GM12892 (cell line): ENCODE measurements at regions not wholly inside any gene's neighbourhood (a gene's known extent, or its start where the extent isn't known, plus 50 kb on each side); places are given as distances from the start of the nearest gene placed in this dataset.

Source experiments
- POLR2A ChIP-seq: IDR thresholded peaks from 2 replicates; pipeline ENCODE4 v1.6.1; 2011; ENCODE audit warnings: low read depth, low read length, control low read depth
- POLR2AphosphoS5 ChIP-seq: IDR thresholded peaks from 2 replicates; pipeline ENCODE4 v1.6.1; 2011; ENCODE audit warnings: low read depth, low read length, control low read depth

- no peak for TF ChIP-seq POLR2AphosphoS5
- TF ChIP-seq POLR2A, result no peak
Measured at GRCh38 chr11:134837166-134837886, 425.3 kb upstream of the B3GAT1 start.
